Transverse colon (tissue), 3 donors: ENCODE measurements at regions not wholly inside any gene's neighbourhood (a gene's known extent, or its start where the extent isn't known, plus 50 kb on each side); places are given as distances from the start of the nearest gene placed in this dataset.

Experiments
- EP300 ChIP-seq: sonication (generic); formaldehyde crosslinking; IDR thresholded peaks from one replicate; pipeline ENCODE4 v1.6.1; 2017; ENCODE audit warnings: antibody characterized with exemption, low read depth
- POLR2A ChIP-seq: fragments of 450-650 bp; IDR thresholded peaks from one replicate; pipeline ENCODE4 v1.6.1; 2016; ENCODE audit warnings: antibody characterized with exemption, mild to moderate bottlenecking, moderate library complexity
- TF ChIP-seq, protein P1 (sequence below), 5 experiments: fragments of 200-600 bp in 3 of 5; fragments of 450-650 bp in 2 of 5; sonication (generic) in 3 of 5; IDR thresholded peaks; 1 replicate in 2 of 5; 2 replicates in 3 of 5; pipeline ENCODE4 v1.5.1; 2016 to 2017; ENCODE audit warnings: antibody characterized with exemption in 5 of 5, inconsistent platforms in 3 of 5, mild to moderate bottlenecking in 2 of 5, moderate library complexity in 1 of 5

GRCh38 chr18:1498216-1498615, 593.5 kb downstream of the ADCYAP1 start:
- TF ChIP-seq, protein P1, sequence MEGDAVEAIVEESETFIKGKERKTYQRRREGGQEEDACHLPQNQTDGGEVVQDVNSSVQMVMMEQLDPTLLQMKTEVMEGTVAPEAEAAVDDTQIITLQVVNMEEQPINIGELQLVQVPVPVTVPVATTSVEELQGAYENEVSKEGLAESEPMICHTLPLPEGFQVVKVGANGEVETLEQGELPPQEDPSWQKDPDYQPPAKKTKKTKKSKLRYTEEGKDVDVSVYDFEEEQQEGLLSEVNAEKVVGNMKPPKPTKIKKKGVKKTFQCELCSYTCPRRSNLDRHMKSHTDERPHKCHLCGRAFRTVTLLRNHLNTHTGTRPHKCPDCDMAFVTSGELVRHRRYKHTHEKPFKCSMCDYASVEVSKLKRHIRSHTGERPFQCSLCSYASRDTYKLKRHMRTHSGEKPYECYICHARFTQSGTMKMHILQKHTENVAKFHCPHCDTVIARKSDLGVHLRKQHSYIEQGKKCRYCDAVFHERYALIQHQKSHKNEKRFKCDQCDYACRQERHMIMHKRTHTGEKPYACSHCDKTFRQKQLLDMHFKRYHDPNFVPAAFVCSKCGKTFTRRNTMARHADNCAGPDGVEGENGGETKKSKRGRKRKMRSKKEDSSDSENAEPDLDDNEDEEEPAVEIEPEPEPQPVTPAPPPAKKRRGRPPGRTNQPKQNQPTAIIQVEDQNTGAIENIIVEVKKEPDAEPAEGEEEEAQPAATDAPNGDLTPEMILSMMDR (IDR thresholded peaks at IDR 0.05) = no peak
- TF ChIP-seq POLR2A (no peak), EP300 (no peak)
